ENCODE measurements at regions not wholly inside any gene's neighbourhood (a gene's known extent, or its start where the extent isn't known, plus 50 kb on each side); places are given as distances from the start of the nearest gene placed in this dataset.
A peak's percentile ranks its signal among the peaks of the same experiment; 100 is the strongest.
"Not testable (repeated sequence)": the region's sequence is repeated elsewhere in the genome, so short reads cannot be mapped to it uniquely, and the experiment has no call there.

DNA sequence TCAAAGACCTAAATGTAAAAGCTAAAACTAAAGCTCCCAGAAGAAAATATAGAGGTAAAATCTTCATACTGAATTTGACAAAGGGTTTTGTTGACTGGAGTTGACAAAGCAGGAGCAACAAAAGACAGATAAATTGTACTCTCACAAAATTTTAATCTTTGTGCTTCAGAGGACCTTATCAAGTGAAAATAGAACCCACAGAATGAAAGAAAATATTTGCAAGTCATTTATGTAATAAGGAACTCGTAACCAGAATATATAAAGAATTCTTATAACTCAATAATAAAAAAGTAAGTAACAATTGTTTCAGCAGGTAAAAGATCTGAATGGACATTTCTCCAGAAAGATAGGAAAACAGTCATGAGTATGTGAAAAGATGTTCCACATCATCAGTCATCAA lies 62.0 kb upstream of the SRRM3 start:
- Histone ChIP-seq H3K4me3 (no peak overlapping the region), H3K27me3 (no peaks in the 10 kb centered on the region), H3K4me1 (replicated peaks in 1 of 2) (peaks cover 0 to 4% of the 10 kb centered on the region in 2 donors), H3K36me3 (replicated peaks in 1 of 2) (no peaks in the 10 kb centered on the region), H3K9me3 (replicated peaks in 1 of 3) (no peaks in the 10 kb centered on the region), H3K27ac (no peak overlapping the region)
- WGBS, 4 donors, result 92 to 97% (median 94%) methylated on average over 1 of the region's 1 CpG
- intact Hi-C loops (cut with DNase I), result no loop called here
- DNase-seq, result no peak
- TF ChIP-seq POLR2A (IDR thresholded peaks at IDR 0.05), result no peak
- TF ChIP-seq, protein P1, sequence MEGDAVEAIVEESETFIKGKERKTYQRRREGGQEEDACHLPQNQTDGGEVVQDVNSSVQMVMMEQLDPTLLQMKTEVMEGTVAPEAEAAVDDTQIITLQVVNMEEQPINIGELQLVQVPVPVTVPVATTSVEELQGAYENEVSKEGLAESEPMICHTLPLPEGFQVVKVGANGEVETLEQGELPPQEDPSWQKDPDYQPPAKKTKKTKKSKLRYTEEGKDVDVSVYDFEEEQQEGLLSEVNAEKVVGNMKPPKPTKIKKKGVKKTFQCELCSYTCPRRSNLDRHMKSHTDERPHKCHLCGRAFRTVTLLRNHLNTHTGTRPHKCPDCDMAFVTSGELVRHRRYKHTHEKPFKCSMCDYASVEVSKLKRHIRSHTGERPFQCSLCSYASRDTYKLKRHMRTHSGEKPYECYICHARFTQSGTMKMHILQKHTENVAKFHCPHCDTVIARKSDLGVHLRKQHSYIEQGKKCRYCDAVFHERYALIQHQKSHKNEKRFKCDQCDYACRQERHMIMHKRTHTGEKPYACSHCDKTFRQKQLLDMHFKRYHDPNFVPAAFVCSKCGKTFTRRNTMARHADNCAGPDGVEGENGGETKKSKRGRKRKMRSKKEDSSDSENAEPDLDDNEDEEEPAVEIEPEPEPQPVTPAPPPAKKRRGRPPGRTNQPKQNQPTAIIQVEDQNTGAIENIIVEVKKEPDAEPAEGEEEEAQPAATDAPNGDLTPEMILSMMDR (IDR thresholded peaks at IDR 0.05), result no peak

DNA sequence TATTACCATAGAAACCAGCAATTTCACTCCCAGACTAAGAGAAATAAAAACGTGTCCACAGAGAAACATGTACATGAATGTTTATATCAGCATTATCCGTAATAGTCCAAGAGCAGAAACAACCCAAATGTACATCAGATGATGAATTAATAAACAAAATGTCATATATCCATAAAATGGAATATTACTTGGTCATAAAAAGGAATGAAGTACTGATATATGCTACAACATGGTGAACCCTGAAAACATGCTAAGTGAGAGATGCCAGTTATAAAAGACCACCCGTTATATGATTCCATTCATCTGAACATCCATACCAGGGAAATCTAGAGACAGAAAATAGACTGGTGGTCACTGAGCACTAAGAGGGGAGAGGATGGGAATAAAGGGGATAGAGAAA lies 61.4 kb upstream of the SRRM3 start:
- DNase-seq; H3K27me3 ChIP-seq; H3K36me3 ChIP-seq (replicated peaks in 1 of 2); intact Hi-C loops (cut with DNase I); H3K4me1 ChIP-seq (replicated peaks in 1 of 2); H3K27ac ChIP-seq; H3K4me3 ChIP-seq; H3K9me3 ChIP-seq (replicated peaks in 1 of 3): not testable (repeated sequence)
- 73 to 90% (median 84%) methylated on average over 3 of the region's 3 CpGs for WGBS, 4 donors

DNA sequence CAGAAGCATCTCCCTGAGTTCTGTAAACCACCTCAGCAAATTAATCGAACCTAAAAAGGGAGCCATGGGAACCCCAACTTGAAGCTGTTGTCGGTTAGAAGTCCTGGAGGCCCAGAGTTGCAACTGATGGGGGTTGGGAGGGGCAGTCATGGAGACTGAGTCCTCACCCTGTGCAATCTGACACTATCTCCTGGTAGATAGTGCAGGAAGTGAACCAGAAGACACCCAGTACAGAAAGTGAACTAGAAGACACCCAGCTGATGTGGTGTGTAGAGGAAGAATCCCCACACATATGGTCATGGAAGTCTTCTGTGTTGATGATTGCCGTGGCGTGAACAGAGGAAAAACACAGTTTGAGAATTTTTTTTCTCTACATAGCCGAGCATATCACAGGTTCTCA lies 58.8 kb upstream of the SRRM3 start:
- no peaks in the 10 kb centered on the region for H3K27me3 ChIP-seq
- intact Hi-C loops (cut with DNase I), result no loop called here
- peaks cover 0 to 9% of the 10 kb centered on the region in 2 donors for H3K4me1 ChIP-seq (replicated peaks in 1 of 2)
- H3K9me3 ChIP-seq (replicated peaks in 1 of 3), result no peaks in the 10 kb centered on the region
- H3K27ac ChIP-seq, result no peak overlapping the region
- DNase-seq, result no peak
- TF ChIP-seq, protein P1 (IDR thresholded peaks at IDR 0.05), result no peak
- no peak for TF ChIP-seq POLR2A (IDR thresholded peaks at IDR 0.05)
- H3K36me3 ChIP-seq (replicated peaks in 1 of 2), result no peaks in the 10 kb centered on the region
- no peak overlapping the region for H3K4me3 ChIP-seq
- WGBS, 4 donors, result 88 to 95% (median 93%) methylated on average over 5 of the region's 5 CpGs

DNA sequence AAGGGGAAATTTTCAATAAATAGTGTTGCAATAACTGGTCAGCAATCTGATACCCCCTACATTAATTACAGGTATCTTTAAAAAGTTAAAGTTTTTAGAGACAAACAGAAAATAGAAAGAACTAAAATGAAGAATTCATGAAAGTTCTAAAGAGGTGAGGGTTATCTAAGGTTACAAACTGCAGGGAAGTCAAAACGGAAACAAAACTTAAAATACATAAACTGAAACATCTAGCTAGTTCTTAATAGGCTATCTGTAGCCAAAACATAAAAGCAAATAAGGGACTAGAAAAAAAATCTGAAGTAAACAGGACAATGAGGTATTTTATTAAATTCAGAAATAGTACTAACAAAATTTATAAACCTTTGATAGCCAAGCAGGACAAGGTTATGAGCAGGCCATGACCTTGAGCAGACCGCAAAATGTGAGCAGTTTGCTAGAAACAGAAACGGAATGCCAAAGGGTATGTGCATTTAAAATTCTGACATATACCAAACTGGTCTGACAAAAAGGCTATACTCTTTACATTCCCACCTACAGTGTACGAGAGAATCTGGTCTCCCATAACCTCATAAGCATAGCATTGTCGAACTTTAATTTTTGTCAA lies 56.9 kb upstream of the SRRM3 start:
- H3K27me3 ChIP-seq; H3K4me3 ChIP-seq; H3K9me3 ChIP-seq (replicated peaks in 1 of 3); H3K4me1 ChIP-seq (replicated peaks in 1 of 2); DNase-seq; intact Hi-C loops (cut with DNase I); H3K36me3 ChIP-seq (replicated peaks in 1 of 2): not testable (repeated sequence)
- H3K27ac ChIP-seq, result peak overlapping the region in 1 of 5 donors; percentile 22
- WGBS, 4 donors, result 36 to 45% (median 40%) methylated on average over 5 of the region's 5 CpGs

DNA sequence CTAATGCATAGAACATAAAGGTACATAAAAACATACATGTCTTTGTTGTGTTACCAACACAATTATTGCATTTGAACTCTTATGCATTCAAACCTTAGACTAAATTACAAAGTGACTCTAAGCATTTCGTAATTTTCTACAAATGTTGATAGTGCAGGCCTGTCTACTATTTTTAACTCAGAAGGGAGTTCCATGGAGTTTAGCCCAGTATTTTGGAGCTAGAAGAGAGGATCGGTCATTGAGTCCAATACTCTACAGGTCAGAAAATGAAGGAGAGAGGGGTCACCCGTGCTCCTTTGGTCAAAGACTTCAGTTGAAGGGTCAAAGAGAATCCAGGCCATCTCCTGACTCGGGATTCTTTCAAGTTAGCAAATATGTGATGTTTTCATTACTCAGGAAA lies 55.3 kb upstream of the SRRM3 start:
- no peak for DNase-seq
- H3K27ac ChIP-seq, result no peak overlapping the region
- 58 to 70% (median 66%) methylated on average over 4 of the region's 4 CpGs for WGBS, 4 donors

DNA sequence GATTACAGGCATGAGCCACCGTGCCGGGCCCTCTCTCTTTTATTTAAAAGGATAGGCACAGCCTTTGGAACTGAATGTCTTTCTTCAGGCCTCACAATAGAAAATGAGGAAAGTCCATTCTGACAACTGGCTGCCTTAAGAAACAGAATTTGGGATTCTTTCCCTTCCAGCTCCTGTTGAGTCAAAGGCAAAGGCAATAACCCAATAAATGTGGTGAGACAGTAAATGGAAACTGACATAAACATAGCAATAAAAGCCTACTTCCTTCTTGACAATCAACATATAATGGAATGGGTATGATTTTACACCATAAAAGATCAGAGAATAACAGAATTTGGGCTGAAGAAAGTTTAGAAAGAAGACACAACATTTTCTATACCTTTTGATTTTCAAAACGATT lies 52.7 kb upstream of the SRRM3 start:
- DNase-seq; intact Hi-C loops (cut with DNase I); H3K36me3 ChIP-seq (replicated peaks in 1 of 2); H3K4me3 ChIP-seq; H3K4me1 ChIP-seq (replicated peaks in 1 of 2); H3K9me3 ChIP-seq (replicated peaks in 1 of 3); H3K27me3 ChIP-seq; H3K27ac ChIP-seq: not testable (repeated sequence)
- 78 to 91% (median 81%) methylated on average over 3 of the region's 3 CpGs for WGBS, 4 donors

More for the DNA sequence above, 55.3 kb upstream of the SRRM3 start:
- Histone ChIP-seq H3K9me3 (replicated peaks in 1 of 3) (no peaks in the 10 kb centered on the region), H3K27me3 (no peaks in the 10 kb centered on the region), H3K36me3 (replicated peaks in 1 of 2) (no peaks in the 10 kb centered on the region), H3K4me1 (replicated peaks in 1 of 2) (peaks cover 0 to 9% of the 10 kb centered on the region in 2 donors), H3K4me3 (no peak overlapping the region)
- intact Hi-C loops (cut with DNase I), result no loop called here
- TF ChIP-seq, protein P1 (IDR thresholded peaks at IDR 0.05), result no peak
- TF ChIP-seq POLR2A (IDR thresholded peaks at IDR 0.05), result no peak

Data from adrenal gland (tissue), 9 donors.